CD1c-positive myeloid dendritic cell (primary cell): ENCODE measurements at regions not wholly inside any gene's neighbourhood (a gene's known extent, or its start where the extent isn't known, plus 50 kb on each side); places are given as distances from the start of the nearest gene placed in this dataset.

Experiments
- DNase-seq: peaks from one replicate; pipeline ENCODE4 v3.0.0-alpha.2; 2016; ENCODE audit errors: extremely low spot score

- no peak for DNase-seq
These were observed 168.8 kb upstream of the ST8SIA2 start for GRCh38 chr15:92224843-92225242.

GRCh38 chr15:92226020-92226612 lies 167.6 kb upstream of the ST8SIA2 start:
- DNase-seq = no peak

GRCh38 chr15:92228830-92229229 lies 164.9 kb upstream of the ST8SIA2 start:
- no peak for DNase-seq

- no peak for DNase-seq
These were observed 162.2 kb upstream of the ST8SIA2 start for GRCh38 chr15:92231461-92231860.

GRCh38 chr15:92232317-92232716 lies 161.4 kb upstream of the ST8SIA2 start:
- peak; percentile 25 for DNase-seq

GRCh38 chr15:92232876-92233275 lies 160.8 kb upstream of the ST8SIA2 start:
- no peak for DNase-seq

GRCh38 chr15:92243227-92243626 lies 150.5 kb upstream of the ST8SIA2 start:
- DNase-seq = no peak

- no peak for DNase-seq
These were observed 149.0 kb upstream of the ST8SIA2 start for GRCh38 chr15:92244703-92245102.

- DNase-seq = no peak
These were observed 145.9 kb upstream of the ST8SIA2 start for GRCh38 chr15:92247649-92248242.

- no peak for DNase-seq
These were observed 126.6 kb upstream of the ST8SIA2 start for GRCh38 chr15:92266796-92267685.

GRCh38 chr15:92268900-92269299 lies 124.8 kb upstream of the ST8SIA2 start:
- DNase-seq = no peak

- DNase-seq = no peak
These were observed 122.5 kb upstream of the ST8SIA2 start for GRCh38 chr15:92271179-92271578.

GRCh38 chr15:92272106-92272505 lies 121.6 kb upstream of the ST8SIA2 start:
- DNase-seq = no peak

- no peak for DNase-seq
These were observed 120.4 kb upstream of the ST8SIA2 start for GRCh38 chr15:92273286-92273685.

GRCh38 chr15:92273723-92274122 lies 120.0 kb upstream of the ST8SIA2 start:
- no peak for DNase-seq

- DNase-seq = peak; percentile 56
These were observed 115.9 kb upstream of the ST8SIA2 start for GRCh38 chr15:92277776-92278175.

- no peak for DNase-seq
These were observed 109.9 kb upstream of the ST8SIA2 start for GRCh38 chr15:92283813-92284212.

GRCh38 chr15:92288755-92289154 lies 104.9 kb upstream of the ST8SIA2 start:
- no peak for DNase-seq

GRCh38 chr15:92289733-92290132 lies 103.9 kb upstream of the ST8SIA2 start:
- no peak for DNase-seq

GRCh38 chr15:92290359-92290992 lies 103.2 kb upstream of the ST8SIA2 start:
- no peak for DNase-seq

GRCh38 chr15:92291900-92292299 lies 101.8 kb upstream of the ST8SIA2 start:
- DNase-seq = no peak

GRCh38 chr15:92294759-92295158 lies 98.9 kb upstream of the ST8SIA2 start:
- DNase-seq = no peak
